ENCODE measurements at regions not wholly inside any gene's neighbourhood (a gene's known extent, or its start where the extent isn't known, plus 50 kb on each side); places are given as distances from the start of the nearest gene placed in this dataset.

GRCh38 chr2:209322905-209323512, 100.8 kb upstream of the MAP2 start:
- Histone ChIP-seq H3K4me3 (no peak overlapping the region), H3K36me3 (no peaks in the 10 kb centered on the region), H3K4me1 (no peaks in the 10 kb centered on the region), H3K27ac (no peak overlapping the region), H3K27me3 (no peaks in the 10 kb centered on the region), H3K9me3 (replicated peaks) (no peaks in the 10 kb centered on the region)
- no peak for DNase-seq

GRCh38 chr2:209323738-209324137, 100.1 kb upstream of the MAP2 start:
- no peaks in the 10 kb centered on the region for H3K9me3 ChIP-seq (replicated peaks)
- peak in 1 of 2 experiments; percentile 15 for DNase-seq
- H3K36me3 ChIP-seq = no peaks in the 10 kb centered on the region
- no peaks in the 10 kb centered on the region for H3K27me3 ChIP-seq
- H3K4me1 ChIP-seq = no peaks in the 10 kb centered on the region
- no peak overlapping the region for H3K4me3 ChIP-seq
- H3K27ac ChIP-seq = no peak overlapping the region

GRCh38 chr2:209324281-209324680, 99.6 kb upstream of the MAP2 start:
- no peak overlapping the region for H3K27ac ChIP-seq
- no peaks in the 10 kb centered on the region for H3K27me3 ChIP-seq
- H3K9me3 ChIP-seq (replicated peaks) = no peaks in the 10 kb centered on the region
- no peak overlapping the region for H3K4me3 ChIP-seq
- no peaks in the 10 kb centered on the region for H3K4me1 ChIP-seq
- no peaks in the 10 kb centered on the region for H3K36me3 ChIP-seq
- DNase-seq = no peak

- no peak overlapping the region for H3K27ac ChIP-seq
- no peaks in the 10 kb centered on the region for H3K9me3 ChIP-seq (replicated peaks)
- H3K4me3 ChIP-seq = no peak overlapping the region
- H3K27me3 ChIP-seq = no peaks in the 10 kb centered on the region
- H3K4me1 ChIP-seq = peaks cover 4% of the 10 kb centered on the region; the same call in 1 of the 2 replicates
- no peaks in the 10 kb centered on the region for H3K36me3 ChIP-seq
- DNase-seq = peak; percentile 11 to 63
Observed at GRCh38 chr2:209331291-209331844, 92.5 kb upstream of the MAP2 start.

GRCh38 chr2:209334188-209335017, 89.4 kb upstream of the MAP2 start:
- Histone ChIP-seq H3K36me3 (no peaks in the 10 kb centered on the region), H3K27me3 (no peaks in the 10 kb centered on the region), H3K4me3 (no peak overlapping the region), H3K9me3 (replicated peaks) (no peaks in the 10 kb centered on the region), H3K27ac (no peak overlapping the region), H3K4me1 (peaks cover 4% of the 10 kb centered on the region; the same call in 1 of the 2 replicates)
- peak; percentile 64 to 90 for DNase-seq

GRCh38 chr2:209340522-209340921, 83.3 kb upstream of the MAP2 start:
- Histone ChIP-seq H3K27me3 (no peaks in the 10 kb centered on the region), H3K4me3 (no peak overlapping the region), H3K9me3 (replicated peaks) (no peaks in the 10 kb centered on the region), H3K27ac (no peak overlapping the region), H3K36me3 (no peaks in the 10 kb centered on the region), H3K4me1 (no peaks in the 10 kb centered on the region)
- DNase-seq = no peak

- Histone ChIP-seq H3K4me3 (no peak overlapping the region), H3K4me1 (no peaks in the 10 kb centered on the region), H3K27me3 (no peaks in the 10 kb centered on the region), H3K36me3 (no peaks in the 10 kb centered on the region), H3K27ac (no peak overlapping the region), H3K9me3 (replicated peaks) (no peaks in the 10 kb centered on the region)
- DNase-seq = no peak
Observed at GRCh38 chr2:209344349-209344748, 79.5 kb upstream of the MAP2 start.

GRCh38 chr2:209348433-209348832, 75.4 kb upstream of the MAP2 start:
- no peaks in the 10 kb centered on the region for H3K36me3 ChIP-seq
- H3K4me1 ChIP-seq = no peaks in the 10 kb centered on the region; the same call in 1 of the 2 replicates
- no peak for DNase-seq
- H3K9me3 ChIP-seq (replicated peaks) = no peaks in the 10 kb centered on the region
- no peak overlapping the region for H3K27ac ChIP-seq
- H3K4me3 ChIP-seq = no peak overlapping the region
- no peaks in the 10 kb centered on the region for H3K27me3 ChIP-seq

- no peaks in the 10 kb centered on the region for H3K9me3 ChIP-seq (replicated peaks)
- H3K4me3 ChIP-seq = no peak overlapping the region
- no peak for DNase-seq
Observed at GRCh38 chr2:209351636-209352035, 72.2 kb upstream of the MAP2 start.

GRCh38 chr2:209358992-209359391, 64.9 kb upstream of the MAP2 start:
- Histone ChIP-seq H3K27me3 (no peaks in the 10 kb centered on the region), H3K4me1 (peaks cover 2% of the 10 kb centered on the region), H3K27ac (no peak overlapping the region), H3K4me3 (no peak overlapping the region), H3K9me3 (replicated peaks) (no peaks in the 10 kb centered on the region), H3K36me3 (no peaks in the 10 kb centered on the region)
- no peak for DNase-seq

More at GRCh38 chr2:209351636-209352035, 72.2 kb upstream of the MAP2 start:
- Histone ChIP-seq H3K27ac (no peak overlapping the region), H3K36me3 (no peaks in the 10 kb centered on the region), H3K27me3 (no peaks in the 10 kb centered on the region), H3K4me1 (no peaks in the 10 kb centered on the region; the same call in 1 of the 2 replicates)

- Histone ChIP-seq H3K27ac (no peak overlapping the region), H3K9me3 (replicated peaks) (no peaks in the 10 kb centered on the region), H3K4me3 (no peak overlapping the region), H3K36me3 (no peaks in the 10 kb centered on the region), H3K4me1 (peaks cover 26% of the 10 kb centered on the region), H3K27me3 (no peaks in the 10 kb centered on the region)
- no peak for DNase-seq
Observed at GRCh38 chr2:209367075-209367747, 56.6 kb upstream of the MAP2 start.

- Histone ChIP-seq H3K4me1 (peaks cover 26% of the 10 kb centered on the region), H3K27ac (no peak overlapping the region), H3K36me3 (no peaks in the 10 kb centered on the region), H3K4me3 (no peak overlapping the region), H3K9me3 (replicated peaks) (no peaks in the 10 kb centered on the region), H3K27me3 (no peaks in the 10 kb centered on the region)
- no peak for DNase-seq
Observed at GRCh38 chr2:209368406-209368805, 55.4 kb upstream of the MAP2 start.

- H3K4me3 ChIP-seq = peak overlapping the region; percentile 20
- H3K27me3 ChIP-seq = no peaks in the 10 kb centered on the region
- peak; percentile 76 to 82 for DNase-seq
- H3K36me3 ChIP-seq = no peaks in the 10 kb centered on the region
- no peaks in the 10 kb centered on the region for H3K9me3 ChIP-seq (replicated peaks)
- H3K27ac ChIP-seq = peak overlapping the region; percentile 50
- peaks cover 24% of the 10 kb centered on the region for H3K4me1 ChIP-seq
Observed at GRCh38 chr2:209368914-209369313, 54.9 kb upstream of the MAP2 start.

- no peaks in the 10 kb centered on the region for H3K36me3 ChIP-seq
- no peak overlapping the region for H3K27ac ChIP-seq
- no peak for DNase-seq
- H3K4me3 ChIP-seq = no peak overlapping the region
- no peaks in the 10 kb centered on the region for H3K27me3 ChIP-seq
- H3K4me1 ChIP-seq = peaks cover 19% of the 10 kb centered on the region
- H3K9me3 ChIP-seq (replicated peaks) = no peaks in the 10 kb centered on the region
Observed at GRCh38 chr2:209369656-209370055, 54.2 kb upstream of the MAP2 start.

- no peak for DNase-seq
- Histone ChIP-seq H3K4me1 (peaks cover 19% of the 10 kb centered on the region), H3K36me3 (no peaks in the 10 kb centered on the region)
Observed at GRCh38 chr2:209371407-209371806, 52.4 kb upstream of the MAP2 start.

More at GRCh38 chr2:209371407-209371806, 52.4 kb upstream of the MAP2 start:
- H3K27ac ChIP-seq = no peak overlapping the region
- H3K27me3 ChIP-seq = no peaks in the 10 kb centered on the region
- H3K4me3 ChIP-seq = no peak overlapping the region
- no peaks in the 10 kb centered on the region for H3K9me3 ChIP-seq (replicated peaks)
